Heart left ventricle (tissue), 13 donors: ENCODE measurements at regions not wholly inside any gene's neighbourhood (a gene's known extent, or its start where the extent isn't known, plus 50 kb on each side); places are given as distances from the start of the nearest gene placed in this dataset.

Experiments
- CTCF ChIP-seq, 12 donors: fragments of 200-600 bp; sonication (generic) in 4 of 12; IDR thresholded peaks; one replicate each; pipeline versions ENCODE4 v1.5.0 to v1.8.0; 2018 to 2022; ENCODE audit warnings: antibody characterized with exemption in 12 of 12, mild to moderate bottlenecking in 5 of 12
- POLR2A ChIP-seq, 2 donors: fragments of 450-650 bp; IDR thresholded peaks; one replicate each; pipeline ENCODE4 v1.6.1; 2017; ENCODE audit warnings: antibody characterized with exemption in 2 of 2, mild to moderate bottlenecking in 2 of 2, moderate library complexity in 2 of 2
- donor health status: ischemic (EF 13 %, LVEDD 7.1; RV severe dilation, severe dysfunction).
- donor health status: DM: no; HTN: yes; CAD: no.
- donor health status: DM: no; HTN: no; CAD: no.
- donor health status: ischemic (EF 25% LVEDD 6.9; RV normal size, moderate dysfunction).
- donor health status: ischemic (EF 25% LVEDD 5.7; RV mildly dilated, moderate dysfunction).
- donor health status: ischemic (EF 35%, LVEDD 5.7; RV mildly dilated, moderate dysfunction).
- donor health status: nonischemic (EF 11% LVEDD 7.7; RV severe dilation, severe dysfunction).
- donor health status: DM: yes; HTN: yes; CAD: no.
- donor health status: PGD.
- donor health status: ischemic (EF 29% LVEDD 5.4; RV normal size, mild dysfunction).
- donor health status: nonischemic (EF 23%, LVEDD 6.1; RV moderate dilation, normal function).

GRCh38 chr4:120557372-120557771, 365.2 kb downstream of the PRDM5 start:
- no peak for TF ChIP-seq CTCF (IDR thresholded peaks at IDR 0.05)
- no peak for TF ChIP-seq POLR2A (IDR thresholded peaks at IDR 0.05)
